ENCODE measurements at regions not wholly inside any gene's neighbourhood (a gene's known extent, or its start where the extent isn't known, plus 50 kb on each side); places are given as distances from the start of the nearest gene placed in this dataset.

DNA sequence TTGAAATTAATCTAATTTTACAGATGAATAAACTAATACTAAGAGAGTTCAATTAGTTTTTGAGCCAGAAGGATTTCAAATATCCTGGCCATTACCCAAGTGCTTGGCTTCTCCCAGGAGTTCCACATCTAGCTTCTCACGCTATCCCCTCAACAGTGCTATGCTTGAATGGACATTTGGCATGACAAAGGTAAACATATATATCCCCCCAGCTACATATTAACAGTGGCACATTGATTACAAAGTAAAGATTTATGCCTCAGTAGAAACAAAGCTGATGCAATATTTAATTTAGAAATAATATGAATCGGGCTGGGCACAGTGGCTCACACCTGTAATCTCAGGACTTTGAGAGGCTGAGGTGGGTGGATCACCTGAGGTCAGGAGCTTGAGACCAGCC lies 434.6 kb upstream of the PRMT6 start:
- no peak for TF ChIP-seq POLR2A (IDR thresholded peaks at IDR 0.05)
- TF ChIP-seq, protein P1, sequence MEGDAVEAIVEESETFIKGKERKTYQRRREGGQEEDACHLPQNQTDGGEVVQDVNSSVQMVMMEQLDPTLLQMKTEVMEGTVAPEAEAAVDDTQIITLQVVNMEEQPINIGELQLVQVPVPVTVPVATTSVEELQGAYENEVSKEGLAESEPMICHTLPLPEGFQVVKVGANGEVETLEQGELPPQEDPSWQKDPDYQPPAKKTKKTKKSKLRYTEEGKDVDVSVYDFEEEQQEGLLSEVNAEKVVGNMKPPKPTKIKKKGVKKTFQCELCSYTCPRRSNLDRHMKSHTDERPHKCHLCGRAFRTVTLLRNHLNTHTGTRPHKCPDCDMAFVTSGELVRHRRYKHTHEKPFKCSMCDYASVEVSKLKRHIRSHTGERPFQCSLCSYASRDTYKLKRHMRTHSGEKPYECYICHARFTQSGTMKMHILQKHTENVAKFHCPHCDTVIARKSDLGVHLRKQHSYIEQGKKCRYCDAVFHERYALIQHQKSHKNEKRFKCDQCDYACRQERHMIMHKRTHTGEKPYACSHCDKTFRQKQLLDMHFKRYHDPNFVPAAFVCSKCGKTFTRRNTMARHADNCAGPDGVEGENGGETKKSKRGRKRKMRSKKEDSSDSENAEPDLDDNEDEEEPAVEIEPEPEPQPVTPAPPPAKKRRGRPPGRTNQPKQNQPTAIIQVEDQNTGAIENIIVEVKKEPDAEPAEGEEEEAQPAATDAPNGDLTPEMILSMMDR (IDR thresholded peaks at IDR 0.05 in 4 of 5, conservative IDR thresholded peaks at IDR 0.05 in 1 of 5) = no peak
